BJ (cell line): ENCODE measurements at regions not wholly inside any gene's neighbourhood (a gene's known extent, or its start where the extent isn't known, plus 50 kb on each side); places are given as distances from the start of the nearest gene placed in this dataset.

Experiments used
- CTCF ChIA-PET: fragments of 350-600 bp; formaldehyde crosslinking; extraction: SDS; loops from one replicate; lab custom pipeline; 2021; ENCODE audit warnings: antibody characterized with exemption, inconsistent platforms; lab: Yijun Ruan, JAX
- POLR2A ChIA-PET: fragments of 300-600 bp; sonication (Branson Sonifier 250); formaldehyde crosslinking; extraction: SDS; loops from one replicate; lab custom pipeline; 2021; ENCODE audit warnings: antibody characterized with exemption; lab: Charles Lee
- DNase-seq: peaks from one replicate; pipeline ENCODE4 v3.0.0-alpha.2; 2011; ENCODE audit warnings: low read depth
- H3K27me3 ChIP-seq: 2 replicates; pipeline ENCODE4 v1.6.0; 2011; ENCODE audit warnings: low read length; ENCODE audit not compliant: control insufficient read depth, insufficient read depth
- H3K36me3 ChIP-seq: 2 replicates; pipeline ENCODE4 v1.5.1; 2011; ENCODE audit warnings: low read length; ENCODE audit not compliant: control insufficient read depth, insufficient read depth
- H3K4me3 ChIP-seq: 2 replicates; pipeline ENCODE4 v1.5.1; 2011; ENCODE audit warnings: low read depth, mild to moderate bottlenecking, control low read depth, low read length
- TF ChIP-seq, protein P1 (sequence below): IDR thresholded peaks from 2 replicates; pipeline ENCODE4 v1.5.1; 2011; ENCODE audit warnings: low read depth, mild to moderate bottlenecking, control low read depth, inconsistent platforms, low read length, moderate library complexity; ENCODE audit not compliant: insufficient read depth

DNA sequence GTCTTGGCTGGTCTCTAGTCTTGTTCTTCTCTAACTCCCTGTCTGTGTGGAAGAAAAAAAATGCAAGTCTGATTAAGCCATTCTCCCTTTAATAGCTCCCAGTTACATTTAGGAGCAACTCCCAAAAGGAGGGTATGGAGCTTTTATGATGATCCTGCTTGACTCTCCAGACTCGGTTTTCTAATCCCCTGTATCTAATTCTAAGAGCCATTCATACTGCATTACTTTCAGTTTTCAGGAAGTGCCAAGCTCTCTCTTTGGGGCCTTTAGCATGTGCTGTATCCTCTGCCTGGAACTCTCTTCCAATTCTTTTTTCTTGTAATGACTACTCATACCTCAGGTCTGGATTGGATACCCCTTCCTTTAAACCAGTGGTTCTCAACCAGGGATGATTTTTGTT is 219.7 kb upstream of the SPRED2 start:
- CTCF ChIA-PET: interaction anchor here (0.7 to 2.4 kb wide), 5 partner anchors 12 to 149 kb away, joined by 3 to 7 read pairs (median 4); no protein-coding TSS in a partner anchor
- Histone ChIP-seq H3K27me3 (peaks cover 5% of the 10 kb centered on the region), H3K36me3 (no peaks in the 10 kb centered on the region), H3K4me3 (no peak overlapping the region)
- TF ChIP-seq, protein P1, sequence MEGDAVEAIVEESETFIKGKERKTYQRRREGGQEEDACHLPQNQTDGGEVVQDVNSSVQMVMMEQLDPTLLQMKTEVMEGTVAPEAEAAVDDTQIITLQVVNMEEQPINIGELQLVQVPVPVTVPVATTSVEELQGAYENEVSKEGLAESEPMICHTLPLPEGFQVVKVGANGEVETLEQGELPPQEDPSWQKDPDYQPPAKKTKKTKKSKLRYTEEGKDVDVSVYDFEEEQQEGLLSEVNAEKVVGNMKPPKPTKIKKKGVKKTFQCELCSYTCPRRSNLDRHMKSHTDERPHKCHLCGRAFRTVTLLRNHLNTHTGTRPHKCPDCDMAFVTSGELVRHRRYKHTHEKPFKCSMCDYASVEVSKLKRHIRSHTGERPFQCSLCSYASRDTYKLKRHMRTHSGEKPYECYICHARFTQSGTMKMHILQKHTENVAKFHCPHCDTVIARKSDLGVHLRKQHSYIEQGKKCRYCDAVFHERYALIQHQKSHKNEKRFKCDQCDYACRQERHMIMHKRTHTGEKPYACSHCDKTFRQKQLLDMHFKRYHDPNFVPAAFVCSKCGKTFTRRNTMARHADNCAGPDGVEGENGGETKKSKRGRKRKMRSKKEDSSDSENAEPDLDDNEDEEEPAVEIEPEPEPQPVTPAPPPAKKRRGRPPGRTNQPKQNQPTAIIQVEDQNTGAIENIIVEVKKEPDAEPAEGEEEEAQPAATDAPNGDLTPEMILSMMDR: no peak
- no peak for DNase-seq
- POLR2A ChIA-PET: no interaction called here

DNA sequence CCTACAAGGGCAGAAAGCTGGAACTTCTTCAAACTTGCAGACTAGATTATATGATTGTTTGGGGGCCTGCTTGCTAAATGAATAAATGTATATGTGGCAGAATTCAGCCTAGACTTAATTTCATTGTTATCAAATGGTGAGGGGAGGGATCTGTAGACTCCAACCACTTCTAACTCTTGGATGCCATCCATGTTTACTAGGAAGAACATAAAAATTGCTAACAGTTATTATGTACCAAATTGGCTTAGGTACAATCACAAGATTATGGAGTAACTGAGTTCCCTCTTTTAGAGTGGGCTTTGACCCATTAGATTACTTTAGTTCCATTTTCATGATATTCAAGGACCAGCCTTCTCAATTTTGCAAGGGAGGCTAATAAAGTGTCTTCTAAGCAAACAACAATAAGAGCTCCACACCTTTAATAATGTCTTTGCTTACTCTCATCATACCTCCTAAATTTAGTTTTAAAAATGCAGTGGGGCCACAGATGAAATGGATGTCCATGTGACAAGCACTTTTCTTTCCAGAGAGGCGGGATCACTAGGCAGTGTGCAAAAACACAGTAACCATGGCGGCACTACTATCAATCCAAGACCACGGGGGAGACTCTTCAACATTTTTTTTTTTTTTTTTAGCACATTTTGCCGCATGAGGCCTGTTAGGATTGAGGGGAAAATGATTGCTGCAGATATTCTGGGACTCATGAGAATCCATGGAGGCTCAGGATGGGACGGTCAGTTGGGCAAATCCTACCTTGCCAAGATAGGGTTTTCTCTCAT is 217.6 kb upstream of the SPRED2 start:
- ChIA-PET POLR2A (no interaction called here), CTCF (interaction anchor here (0.6 to 2.3 kb wide), 2 partner anchors 10 to 1337 kb away, joined by 3 to 10 read pairs; no protein-coding TSS in a partner anchor)
- DNase-seq: no peak
- Histone ChIP-seq H3K4me3 (no peak overlapping the region), H3K27me3 (peaks cover 5% of the 10 kb centered on the region), H3K36me3 (no peaks in the 10 kb centered on the region)
- TF ChIP-seq, protein P1: no peak

DNA sequence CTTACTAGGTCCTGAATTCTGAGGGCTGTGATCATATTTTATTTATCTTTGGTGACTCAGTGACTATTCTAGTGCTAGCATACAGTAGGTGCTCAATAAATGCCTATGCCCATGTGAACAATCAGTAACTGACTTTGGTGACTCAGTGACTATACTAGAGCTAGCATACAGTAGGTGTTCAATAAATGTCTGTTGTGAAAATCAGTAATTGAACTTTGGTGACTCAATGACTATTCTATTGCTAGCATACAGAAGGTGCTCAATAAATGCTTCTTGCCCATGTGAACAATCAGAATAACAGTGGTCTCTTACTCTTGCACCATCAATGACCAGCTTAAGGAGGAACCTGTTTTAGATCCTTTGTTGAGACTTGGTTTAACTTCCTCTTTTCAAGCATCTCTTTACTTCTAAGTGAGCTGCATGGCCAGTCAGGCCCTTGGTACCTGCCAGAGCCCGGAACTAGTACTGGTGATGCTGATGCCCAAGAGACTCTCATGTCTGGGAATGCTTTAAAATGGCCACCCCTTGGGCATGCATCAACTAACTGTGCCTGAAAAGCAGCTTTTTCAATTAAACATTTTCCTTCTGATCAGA is 214.9 kb upstream of the SPRED2 start:
- H3K36me3 ChIP-seq: no peaks in the 10 kb centered on the region
- peaks cover 2% of the 10 kb centered on the region for H3K27me3 ChIP-seq
- H3K4me3 ChIP-seq: no peak overlapping the region
- DNase-seq: no peak
- TF ChIP-seq, protein P1: no peak
- ChIA-PET POLR2A (no interaction called here), CTCF (no interaction called here)

DNA sequence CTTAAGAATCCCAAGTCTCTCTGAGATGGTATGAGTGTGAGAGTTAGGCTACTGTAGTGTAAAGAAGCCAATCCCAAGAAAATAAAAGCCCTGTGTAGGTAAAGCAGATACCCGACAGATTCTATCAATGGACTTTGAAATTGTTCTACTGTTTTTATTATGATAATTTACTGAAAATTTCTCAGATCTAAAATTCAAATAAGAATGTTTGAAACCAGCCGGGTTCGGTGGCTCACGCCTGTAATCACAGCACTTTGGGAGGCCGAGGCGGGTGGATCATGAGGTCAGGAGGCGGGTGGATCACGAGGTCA is 208.3 kb upstream of the SPRED2 start:
- ChIA-PET POLR2A (no interaction called here), CTCF (interaction anchor here (0.7 to 2.2 kb wide), 17 partner anchors 9 to 785 kb away, joined by 3 to 15 read pairs (median 5); no protein-coding TSS in a partner anchor)
- TF ChIP-seq, protein P1: no peak
- no peak for DNase-seq
- H3K4me3 ChIP-seq: no peak overlapping the region
- no peaks in the 10 kb centered on the region for H3K36me3 ChIP-seq
- H3K27me3 ChIP-seq: peaks cover 7% of the 10 kb centered on the region

DNA sequence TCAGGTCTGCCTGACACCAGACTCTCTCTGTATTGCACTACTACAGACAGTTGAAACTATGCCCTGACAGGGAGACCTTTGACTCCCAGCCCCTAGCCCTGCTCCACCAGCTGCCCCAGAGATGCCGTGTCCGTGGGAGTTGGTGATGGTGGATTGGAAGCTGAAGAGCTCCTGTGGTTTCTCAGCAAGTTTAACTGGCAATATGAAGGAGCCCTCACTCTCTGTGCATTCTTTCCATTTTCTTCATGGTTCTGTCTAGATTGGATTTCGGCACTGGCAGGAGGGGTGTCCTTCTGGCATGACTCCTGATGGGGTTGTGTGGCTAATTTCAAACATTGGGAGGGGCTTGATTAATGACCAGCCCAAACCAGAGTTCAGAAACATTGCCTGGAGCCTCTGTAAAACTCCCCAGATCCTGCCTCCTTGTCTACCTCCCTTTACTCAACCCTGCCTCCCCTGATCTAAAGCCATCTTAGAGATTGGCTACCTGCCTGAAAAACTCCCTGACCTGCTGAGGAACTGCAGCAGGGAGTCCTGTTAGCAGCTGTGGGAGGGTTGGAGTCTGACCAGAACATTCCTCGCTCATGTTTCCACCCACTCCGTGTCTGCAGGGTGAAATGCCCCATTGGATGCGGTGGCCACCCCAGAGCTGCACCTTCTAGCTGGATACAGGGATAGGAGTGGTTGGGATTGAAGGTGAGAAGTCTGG is 206.9 kb upstream of the SPRED2 start:
- Histone ChIP-seq H3K4me3 (no peak overlapping the region), H3K36me3 (no peaks in the 10 kb centered on the region), H3K27me3 (peaks cover 8% of the 10 kb centered on the region)
- DNase-seq: no peak
- TF ChIP-seq, protein P1: no peak
- ChIA-PET POLR2A (no interaction called here), CTCF (interaction anchor here (0.7 to 2.2 kb wide), 13 partner anchors 9 to 859 kb away, joined by 3 to 14 read pairs (median 4); no protein-coding TSS in a partner anchor)
